ENCODE measurements at regions not wholly inside any gene's neighbourhood (a gene's known extent, or its start where the extent isn't known, plus 50 kb on each side); places are given as distances from the start of the nearest gene placed in this dataset.

GRCh38 chr10:24153031-24153430, 55.9 kb upstream of the KIAA1217 start:
- H3K4me3 ChIP-seq (ENCODE audit: low read length), result no peak overlapping the region
- no peak for TF ChIP-seq CTCF (IDR thresholded peaks at IDR 0.05)
- DNase-seq, result no peak
- ATAC-seq (ENCODE audit: poor library complexity), result no peak
- no peaks in the 10 kb centered on the region for H3K4me1 ChIP-seq (ENCODE audit: insufficient read depth, low read length)
- no peaks in the 10 kb centered on the region for H3K27me3 ChIP-seq (ENCODE audit: control insufficient read depth in 1 of 2, insufficient read depth in 2 of 2, low read length in 2 of 2)
- Mint-ChIP-seq H3K4me1 (ENCODE audit: low read depth) (no peaks in the 10 kb centered on the region), H3K9me3 (peaks cover 16% of the 10 kb centered on the region), H3K36me3 (ENCODE audit: low read depth) (no peaks in the 10 kb centered on the region), H3K27ac (no peak overlapping the region), H3K4me3 (no peak overlapping the region), H3K27me3 (no peaks in the 10 kb centered on the region)
- H3K27ac ChIP-seq (ENCODE audit: low read depth in 1 of 2, low read length in 2 of 2), result no peak overlapping the region
- CTCF ChIA-PET, result no interaction called here
- intact Hi-C loops (cut with DNase I, micrococcal nuclease), result no loop called here
- POLR2A ChIA-PET, result no interaction called here
- peaks cover 0 to 9% of the 10 kb centered on the region in 2 experiments for H3K9me3 ChIP-seq (ENCODE audit: control insufficient read depth in 1 of 2, insufficient read depth in 1 of 2, low read length in 2 of 2)
- no peaks in the 10 kb centered on the region for H3K36me3 ChIP-seq (ENCODE audit: insufficient read depth, low read length)

GRCh38 chr10:24153537-24153936, 55.4 kb upstream of the KIAA1217 start:
- POLR2A ChIA-PET, result no interaction called here
- H3K27me3 Mint-ChIP-seq, result no peaks in the 10 kb centered on the region
- Histone ChIP-seq H3K4me1 (ENCODE audit: insufficient read depth, low read length) (no peaks in the 10 kb centered on the region), H3K27ac (ENCODE audit: low read depth in 1 of 2, low read length in 2 of 2) (no peak overlapping the region), H3K36me3 (ENCODE audit: insufficient read depth, low read length) (no peaks in the 10 kb centered on the region), H3K9me3 (ENCODE audit: control insufficient read depth in 1 of 2, insufficient read depth in 1 of 2, low read length in 2 of 2) (peaks cover 0 to 9% of the 10 kb centered on the region in 2 experiments), H3K27me3 (ENCODE audit: control insufficient read depth in 1 of 2, insufficient read depth in 2 of 2, low read length in 2 of 2) (no peaks in the 10 kb centered on the region), H3K4me3 (ENCODE audit: low read length) (no peak overlapping the region)
- intact Hi-C loops (cut with DNase I, micrococcal nuclease), result no loop called here
- no peak overlapping the region for H3K27ac Mint-ChIP-seq
- H3K36me3 Mint-ChIP-seq (ENCODE audit: low read depth), result no peaks in the 10 kb centered on the region
- H3K9me3 Mint-ChIP-seq, result peaks cover 20% of the 10 kb centered on the region
- ATAC-seq (ENCODE audit: poor library complexity) (no peak), DNase-seq (no peak)
- no peak for TF ChIP-seq CTCF (IDR thresholded peaks at IDR 0.05)
- no peak overlapping the region for H3K4me3 Mint-ChIP-seq
- no peaks in the 10 kb centered on the region for H3K4me1 Mint-ChIP-seq (ENCODE audit: low read depth)
- CTCF ChIA-PET, result no interaction called here

GRCh38 chr10:24156686-24157085, 52.3 kb upstream of the KIAA1217 start:
- ChIA-PET CTCF (interaction anchor here (0.6 kb wide), 1 partner anchor 9 kb away, joined by 3 read pairs; no protein-coding TSS in a partner anchor), POLR2A (no interaction called here)
- intact Hi-C loops (cut with DNase I, micrococcal nuclease), result no loop called here
- Mint-ChIP-seq H3K9me3 (peaks cover 21% of the 10 kb centered on the region), H3K27me3 (no peaks in the 10 kb centered on the region), H3K4me1 (ENCODE audit: low read depth) (no peaks in the 10 kb centered on the region), H3K27ac (no peak overlapping the region), H3K4me3 (no peak overlapping the region), H3K36me3 (ENCODE audit: low read depth) (no peaks in the 10 kb centered on the region)
- Histone ChIP-seq H3K27ac (ENCODE audit: low read depth in 1 of 2, low read length in 2 of 2) (no peak overlapping the region), H3K4me1 (ENCODE audit: insufficient read depth, low read length) (no peaks in the 10 kb centered on the region), H3K27me3 (ENCODE audit: control insufficient read depth in 1 of 2, insufficient read depth in 2 of 2, low read length in 2 of 2) (no peaks in the 10 kb centered on the region), H3K36me3 (ENCODE audit: insufficient read depth, low read length) (no peaks in the 10 kb centered on the region), H3K9me3 (ENCODE audit: control insufficient read depth in 1 of 2, insufficient read depth in 1 of 2, low read length in 2 of 2) (peaks cover 0 to 9% of the 10 kb centered on the region in 2 experiments), H3K4me3 (ENCODE audit: low read length) (no peak overlapping the region)
- ATAC-seq (ENCODE audit: poor library complexity), result no peak
- no peak for DNase-seq
- TF ChIP-seq CTCF (IDR thresholded peaks at IDR 0.05), result no peak

Measured in CD4-positive, alpha-beta T cell (primary cell).